ENCODE measurements at regions not wholly inside any gene's neighbourhood (a gene's known extent, or its start where the extent isn't known, plus 50 kb on each side); places are given as distances from the start of the nearest gene placed in this dataset.

DNA sequence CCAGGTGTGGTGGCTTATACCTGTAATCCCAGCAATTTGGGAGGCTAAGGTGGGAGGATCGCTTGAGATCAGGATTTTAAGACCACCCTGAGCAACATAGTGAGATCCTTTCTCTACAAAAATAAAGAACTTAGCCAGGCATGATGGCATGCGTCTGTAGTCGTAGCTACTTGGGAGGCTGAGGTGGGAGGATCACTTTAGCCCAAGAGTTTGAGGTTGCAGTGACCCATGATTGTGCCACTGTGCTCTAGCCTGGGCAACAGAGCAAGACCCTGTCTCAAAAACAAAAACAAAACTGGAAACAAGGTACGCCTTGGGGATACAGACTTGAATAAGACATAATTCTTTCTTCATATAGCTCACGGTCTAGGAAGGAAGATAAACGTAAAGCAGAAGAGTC is 63.1 kb upstream of the GRAMD1B start:
- TF ChIP-seq, protein P1, sequence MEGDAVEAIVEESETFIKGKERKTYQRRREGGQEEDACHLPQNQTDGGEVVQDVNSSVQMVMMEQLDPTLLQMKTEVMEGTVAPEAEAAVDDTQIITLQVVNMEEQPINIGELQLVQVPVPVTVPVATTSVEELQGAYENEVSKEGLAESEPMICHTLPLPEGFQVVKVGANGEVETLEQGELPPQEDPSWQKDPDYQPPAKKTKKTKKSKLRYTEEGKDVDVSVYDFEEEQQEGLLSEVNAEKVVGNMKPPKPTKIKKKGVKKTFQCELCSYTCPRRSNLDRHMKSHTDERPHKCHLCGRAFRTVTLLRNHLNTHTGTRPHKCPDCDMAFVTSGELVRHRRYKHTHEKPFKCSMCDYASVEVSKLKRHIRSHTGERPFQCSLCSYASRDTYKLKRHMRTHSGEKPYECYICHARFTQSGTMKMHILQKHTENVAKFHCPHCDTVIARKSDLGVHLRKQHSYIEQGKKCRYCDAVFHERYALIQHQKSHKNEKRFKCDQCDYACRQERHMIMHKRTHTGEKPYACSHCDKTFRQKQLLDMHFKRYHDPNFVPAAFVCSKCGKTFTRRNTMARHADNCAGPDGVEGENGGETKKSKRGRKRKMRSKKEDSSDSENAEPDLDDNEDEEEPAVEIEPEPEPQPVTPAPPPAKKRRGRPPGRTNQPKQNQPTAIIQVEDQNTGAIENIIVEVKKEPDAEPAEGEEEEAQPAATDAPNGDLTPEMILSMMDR (conservative IDR thresholded peaks at IDR 0.05; ENCODE audit: low read depth, low read length), result no peak
- no peak overlapping the region for H3K4me3 ChIP-seq (ENCODE audit: low read depth, low read length)
- no peak for DNase-seq (ENCODE audit: low read depth)

DNA sequence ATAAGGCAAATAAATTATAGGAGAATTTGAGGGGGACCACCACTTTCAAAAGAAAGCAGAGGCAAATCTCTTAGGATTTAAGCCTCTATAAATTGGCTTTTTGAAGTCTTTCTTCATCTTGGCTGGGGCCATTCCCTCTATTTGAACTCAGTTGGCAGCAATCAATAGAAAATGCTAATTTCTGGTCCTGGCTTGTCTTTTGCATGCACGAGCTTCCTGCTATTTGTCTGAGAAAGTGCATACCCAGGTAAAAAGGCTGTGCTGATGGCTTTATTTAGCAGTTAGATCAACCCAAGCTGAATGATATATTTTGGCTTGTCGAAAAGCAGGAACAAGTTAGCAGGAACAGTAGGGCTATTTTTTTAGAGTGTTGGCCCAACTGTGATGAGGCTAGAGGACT is 64.1 kb upstream of the GRAMD1B start:
- no peak for DNase-seq (ENCODE audit: low read depth)
- TF ChIP-seq, protein P1 (conservative IDR thresholded peaks at IDR 0.05; ENCODE audit: low read depth, low read length), result no peak
- no peak overlapping the region for H3K4me3 ChIP-seq (ENCODE audit: low read depth, low read length)

DNA sequence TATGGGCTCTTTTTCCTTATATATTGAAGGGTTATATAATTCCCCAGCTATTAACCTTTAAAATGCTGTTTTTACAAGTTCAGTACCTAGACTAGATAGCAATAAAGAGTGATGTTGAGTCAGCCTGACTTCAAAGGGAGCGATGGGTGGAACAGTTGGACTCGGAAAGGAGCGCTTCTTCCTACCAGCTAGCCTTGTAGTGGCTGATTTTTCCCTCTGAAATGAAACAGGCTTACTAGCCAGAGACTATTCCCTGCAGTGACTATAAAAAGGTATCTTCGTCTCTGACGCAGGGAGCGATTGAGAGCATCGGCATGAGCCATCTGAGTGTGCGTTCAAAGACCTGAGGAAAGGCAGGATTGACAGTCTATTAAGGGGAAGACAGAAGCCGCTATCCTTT is 66.0 kb upstream of the GRAMD1B start:
- no peak for DNase-seq (ENCODE audit: low read depth)
- H3K4me3 ChIP-seq (ENCODE audit: low read depth, low read length), result no peak overlapping the region
- TF ChIP-seq, protein P1 (conservative IDR thresholded peaks at IDR 0.05; ENCODE audit: low read depth, low read length), result no peak

DNA sequence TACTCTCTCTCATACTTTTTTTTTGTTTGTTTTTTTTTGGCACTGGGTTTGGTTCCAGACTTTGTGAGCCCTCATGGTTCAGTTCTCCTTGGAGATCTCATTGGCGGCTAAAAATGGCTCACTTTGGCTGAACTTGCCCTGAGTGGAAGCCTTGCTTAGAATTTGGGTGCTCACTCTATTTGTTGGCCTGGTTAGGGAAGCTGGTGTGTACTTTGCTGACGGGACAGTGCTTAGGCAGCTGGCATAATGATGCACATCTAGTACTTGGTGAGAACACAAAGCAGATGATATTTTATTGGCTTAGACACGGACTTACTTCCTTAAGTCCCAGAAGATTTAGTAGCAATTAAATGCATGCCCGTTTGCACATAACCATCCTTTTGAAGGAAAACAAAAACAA is 66.5 kb upstream of the GRAMD1B start:
- TF ChIP-seq, protein P1 (conservative IDR thresholded peaks at IDR 0.05; ENCODE audit: low read depth, low read length), result no peak
- no peak overlapping the region for H3K4me3 ChIP-seq (ENCODE audit: low read depth, low read length)
- no peak for DNase-seq (ENCODE audit: low read depth)

DNA sequence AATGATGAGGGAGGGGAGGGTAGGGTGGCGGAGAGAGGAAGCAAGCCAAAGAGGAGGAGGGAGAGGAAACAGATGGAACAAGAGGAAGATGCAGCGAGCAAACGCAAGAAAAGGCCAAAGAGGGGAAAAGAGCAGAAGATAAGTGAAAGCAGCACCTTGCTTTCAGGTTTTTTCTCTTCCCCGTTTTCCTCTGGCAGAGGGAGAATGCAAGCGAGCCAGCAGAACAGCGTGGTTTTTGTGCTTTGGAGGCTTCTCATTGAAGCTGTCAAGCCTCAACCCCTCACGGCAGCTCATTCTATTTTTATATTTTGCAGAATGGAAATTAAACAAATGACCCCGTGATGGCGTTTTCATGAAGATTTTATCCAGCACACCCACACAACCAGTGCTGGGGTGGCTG is 67.1 kb upstream of the GRAMD1B start:
- DNase-seq (ENCODE audit: low read depth), result no peak
- TF ChIP-seq, protein P1 (conservative IDR thresholded peaks at IDR 0.05; ENCODE audit: low read depth, low read length), result no peak
- H3K4me3 ChIP-seq (ENCODE audit: low read depth, low read length), result no peak overlapping the region

DNA sequence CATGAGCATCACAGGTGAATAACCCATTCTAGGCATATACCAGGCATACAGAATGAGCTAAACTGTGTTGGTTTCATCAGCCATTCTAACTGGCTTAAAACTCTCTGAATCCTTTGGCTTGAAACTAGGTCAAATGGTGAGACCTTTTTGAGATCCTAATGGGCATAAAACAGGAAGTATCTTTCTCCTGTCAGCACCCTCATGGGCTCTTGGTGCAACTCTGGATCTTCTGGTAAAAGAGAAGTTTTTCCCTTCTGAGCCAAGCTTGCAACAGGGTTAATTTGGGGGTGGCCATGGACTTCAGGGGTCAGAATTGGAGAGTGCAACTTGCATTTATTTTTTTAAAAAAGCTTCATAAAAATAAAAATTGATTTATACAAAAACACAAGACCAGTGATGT is 67.9 kb upstream of the GRAMD1B start:
- no peak overlapping the region for H3K4me3 ChIP-seq (ENCODE audit: low read depth, low read length)
- no peak for DNase-seq (ENCODE audit: low read depth)
- TF ChIP-seq, protein P1 (conservative IDR thresholded peaks at IDR 0.05; ENCODE audit: low read depth, low read length), result no peak

DNA sequence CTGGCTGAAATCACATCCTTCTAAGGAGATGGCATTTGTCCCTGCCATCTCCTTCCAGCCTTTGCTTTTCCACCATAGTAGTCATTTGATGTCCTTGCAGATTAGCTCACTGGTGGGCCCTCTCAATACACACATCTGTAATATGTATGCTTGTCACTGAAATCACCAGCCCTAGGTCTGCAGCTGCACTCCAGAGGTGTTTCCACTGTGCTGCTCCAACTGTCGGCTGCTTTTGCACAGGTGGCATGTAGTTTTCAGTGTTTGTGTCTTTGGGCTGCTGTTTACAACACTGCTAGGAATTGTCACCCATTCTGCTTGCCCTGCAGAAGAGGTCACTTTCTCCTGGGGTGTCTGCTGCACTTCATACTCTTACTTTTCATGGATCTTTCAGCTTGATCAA is 69.0 kb upstream of the GRAMD1B start:
- TF ChIP-seq, protein P1 (conservative IDR thresholded peaks at IDR 0.05; ENCODE audit: low read depth, low read length), result no peak

More for the DNA sequence above, 69.0 kb upstream of the GRAMD1B start:
- no peak overlapping the region for H3K4me3 ChIP-seq (ENCODE audit: low read depth, low read length)
- no peak for DNase-seq (ENCODE audit: low read depth)

Measured in choroid plexus epithelial cell (primary cell).